HG03196 (cell line): ENCODE measurements at regions not wholly inside any gene's neighbourhood (a gene's known extent, or its start where the extent isn't known, plus 50 kb on each side); places are given as distances from the start of the nearest gene placed in this dataset.
"Not testable (repeated sequence)": the region's sequence is repeated elsewhere in the genome, so short reads cannot be mapped to it uniquely, and the experiment has no call there.

Experiments
- ATAC-seq: cut with Tn5 transposase; IDR thresholded peaks from one replicate; pipeline ENCODE4 v1.9.1; 2021; ENCODE audit not compliant: unreplicated experiment

DNA sequence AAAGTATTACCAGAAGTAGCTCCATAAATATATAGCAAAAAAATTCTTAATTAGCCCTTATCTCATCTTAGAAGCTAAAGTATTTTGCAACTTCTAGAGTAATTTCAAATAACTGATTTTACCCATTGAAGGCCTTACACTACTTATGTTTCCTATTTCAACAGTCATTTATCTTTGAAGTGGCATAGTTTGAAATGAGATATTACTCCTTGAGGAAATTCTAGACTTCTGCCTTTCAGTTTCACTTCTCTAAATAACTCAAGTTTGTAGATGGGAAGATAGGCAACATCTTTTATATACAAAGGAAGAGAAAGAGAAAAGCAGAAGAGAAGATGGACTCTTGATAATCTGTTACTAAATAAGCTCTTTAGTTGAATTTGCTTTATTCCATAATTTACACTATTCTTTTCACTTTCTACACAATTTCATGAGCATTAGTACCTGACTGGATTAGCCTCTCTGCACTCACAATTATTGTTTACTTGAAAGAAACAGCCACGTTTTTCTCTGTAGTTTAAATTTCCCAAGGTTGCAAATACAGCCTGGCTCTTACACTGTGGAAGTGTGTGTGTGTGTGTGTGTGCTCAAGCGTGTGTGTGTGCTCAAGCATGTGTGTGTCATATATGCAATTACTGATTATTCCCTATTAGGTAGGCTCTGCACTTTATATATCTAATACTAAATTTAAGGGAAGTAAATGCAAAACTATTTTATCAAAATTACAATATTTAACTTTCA is 60.6 kb upstream of the EMB start:
- ATAC-seq, result peak; percentile 98

DNA sequence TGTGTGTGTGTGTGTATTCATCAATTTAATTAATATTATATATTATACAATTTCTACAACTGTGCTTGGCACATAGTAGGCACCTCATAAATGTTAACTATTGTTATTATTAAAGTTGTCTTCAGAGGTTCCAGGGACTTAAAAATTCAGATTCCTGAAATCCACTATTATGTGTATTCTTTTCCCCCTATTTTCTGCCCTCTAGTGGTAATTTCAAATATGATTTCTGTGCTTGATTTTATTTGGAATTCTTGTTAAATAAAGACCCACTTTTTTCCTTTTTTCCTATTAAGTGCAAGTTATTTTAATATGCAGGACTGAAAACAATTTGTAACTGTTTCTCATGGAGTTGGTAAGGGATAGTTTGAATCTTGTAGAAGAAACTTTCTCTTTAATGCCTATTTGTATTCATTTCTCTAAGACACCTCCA is 72.0 kb upstream of the EMB start:
- not testable (repeated sequence) for ATAC-seq

- ATAC-seq, result not testable (repeated sequence)
Measured at GRCh38 chr5:50521060-50521459, 80.0 kb upstream of the EMB start.

- ATAC-seq, result not testable (repeated sequence)
Measured at GRCh38 chr5:50527514-50528060, 86.5 kb upstream of the EMB start.

GRCh38 chr5:50535393-50535792 is 94.3 kb upstream of the EMB start:
- ATAC-seq, result no peak

- not testable (repeated sequence) for ATAC-seq
Measured at GRCh38 chr5:50537534-50537933, 96.4 kb upstream of the EMB start.

- ATAC-seq, result peak; percentile 63
Measured at GRCh38 chr5:50547303-50547702, 106.2 kb upstream of the EMB start.

GRCh38 chr5:50550267-50550666 is 109.2 kb upstream of the EMB start:
- no peak for ATAC-seq

- no peak for ATAC-seq
Measured at GRCh38 chr5:50550993-50551392, 109.9 kb upstream of the EMB start.

DNA sequence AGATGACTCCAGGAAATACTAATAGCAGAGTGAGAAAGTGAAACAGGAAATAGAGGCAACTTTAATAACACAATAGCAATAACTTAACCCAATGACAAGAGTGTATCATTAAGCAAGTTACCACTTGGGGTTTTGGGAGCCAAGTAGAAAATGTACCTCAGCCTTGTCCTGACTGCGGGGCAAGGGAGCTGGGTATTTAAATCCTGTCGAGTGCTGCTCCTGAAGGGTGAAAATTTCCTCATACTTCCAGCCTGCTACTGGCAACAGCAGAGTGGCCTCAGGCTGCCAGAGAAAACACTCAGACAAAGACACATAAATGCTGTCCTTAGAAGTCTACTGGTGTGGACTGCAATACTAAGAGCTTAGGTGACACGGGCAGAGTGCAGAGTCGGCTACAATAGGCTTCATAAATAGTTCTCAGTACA is 112.5 kb upstream of the EMB start:
- no peak for ATAC-seq

- ATAC-seq, result not testable (repeated sequence)
Measured at GRCh38 chr5:50558640-50559039, 107.8 kb upstream of the PARP8 start.

DNA sequence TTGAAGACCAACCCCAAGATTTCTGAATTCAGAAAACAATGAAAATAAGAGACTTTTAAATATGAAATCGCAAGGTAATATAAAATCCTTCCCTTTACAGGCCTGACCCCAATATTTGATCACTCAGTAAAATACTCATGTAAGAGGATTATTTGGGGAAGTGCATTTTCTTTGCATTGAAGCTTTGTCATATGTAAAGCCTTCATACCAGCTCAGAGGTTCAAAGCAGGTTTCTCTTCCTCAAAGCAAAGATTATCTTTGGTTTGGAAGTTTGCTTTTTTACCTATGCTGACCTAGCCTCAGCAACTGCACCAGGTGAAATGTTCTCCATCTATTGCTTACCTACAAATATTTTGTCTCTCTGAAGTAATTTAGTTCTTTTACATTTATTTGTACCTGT is 106.5 kb upstream of the PARP8 start:
- ATAC-seq, result no peak

DNA sequence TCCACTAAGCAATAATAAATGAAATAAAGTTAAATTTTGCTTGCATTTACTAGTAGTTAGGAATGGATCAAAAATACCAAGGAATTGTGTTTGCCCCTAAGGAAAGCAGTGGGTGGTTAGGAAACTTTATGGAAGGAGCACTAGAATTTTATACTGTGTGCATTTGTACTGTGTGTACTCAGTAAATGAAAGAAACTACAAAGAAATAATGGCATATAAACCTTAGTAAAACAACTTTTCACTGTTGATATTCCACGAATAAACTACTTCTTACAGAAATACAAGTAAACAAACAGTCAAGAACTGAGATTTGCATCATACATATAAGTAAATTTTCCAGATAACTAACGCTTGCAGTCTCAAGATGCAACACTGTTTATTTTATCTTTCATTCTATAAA is 103.7 kb upstream of the PARP8 start:
- no peak for ATAC-seq

GRCh38 chr5:50564079-50564478 is 102.4 kb upstream of the PARP8 start:
- ATAC-seq, result peak; percentile 91

- ATAC-seq, result no peak
Measured at GRCh38 chr5:50564558-50564957, 101.9 kb upstream of the PARP8 start.

DNA sequence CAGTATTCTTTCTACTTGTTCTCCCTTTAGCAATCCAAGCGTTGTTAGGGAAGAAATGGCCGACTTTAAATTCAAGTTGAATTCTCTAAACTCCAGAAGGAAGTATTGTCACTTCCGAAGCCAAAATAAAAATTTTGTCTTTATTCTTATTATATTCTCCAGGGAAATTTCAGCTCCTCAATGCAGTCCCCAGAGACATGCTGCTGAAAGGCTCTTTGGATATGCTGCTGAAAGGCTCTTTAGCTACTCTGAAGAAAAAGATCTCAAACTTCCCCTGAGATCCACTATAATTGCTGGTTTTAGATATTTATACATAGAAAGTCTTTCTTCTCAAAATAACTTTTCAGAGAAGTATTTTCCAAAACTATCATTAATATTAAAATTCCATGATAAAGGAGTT is 92.3 kb upstream of the PARP8 start:
- no peak for ATAC-seq

GRCh38 chr5:50575740-50576139 is 90.7 kb upstream of the PARP8 start:
- ATAC-seq, result no peak

DNA sequence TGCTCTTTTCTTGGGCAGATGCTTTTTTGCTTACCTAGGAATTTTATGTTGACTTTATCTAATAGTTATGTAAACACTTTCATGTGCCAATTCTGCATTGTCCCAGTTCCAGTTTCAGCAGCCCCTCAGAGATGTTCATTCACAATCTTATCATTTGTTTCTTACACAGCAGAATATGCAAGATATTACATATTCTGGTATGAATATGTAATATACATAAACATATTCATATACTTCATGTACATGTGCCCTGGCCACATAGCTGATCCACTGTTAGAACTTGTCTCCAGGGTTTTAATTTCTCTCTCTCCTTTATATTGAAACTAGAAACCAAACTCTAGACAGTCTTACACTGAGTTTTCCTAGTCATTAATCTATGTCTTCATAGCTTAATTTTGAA is 90.2 kb upstream of the PARP8 start:
- no peak for ATAC-seq

- no peak for ATAC-seq
Measured at GRCh38 chr5:50576686-50577256, 89.7 kb upstream of the PARP8 start.

DNA sequence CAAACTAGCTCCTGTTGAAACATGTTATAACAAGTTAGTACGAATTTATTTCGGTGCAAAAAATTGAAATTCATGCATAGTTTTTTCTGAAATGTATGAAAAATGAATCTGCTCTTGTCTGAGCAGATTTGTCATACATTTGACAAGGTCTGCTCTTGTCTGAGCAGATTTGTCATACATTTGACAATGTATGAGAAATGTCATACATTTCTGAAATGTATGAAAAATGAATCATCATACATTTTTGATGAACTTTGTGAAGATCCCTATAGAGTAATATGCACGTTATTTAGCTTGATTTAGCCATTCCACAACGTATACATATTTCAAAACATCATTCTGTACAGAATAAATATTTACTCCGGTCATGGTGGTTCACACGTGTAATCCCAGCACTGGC is 85.9 kb upstream of the PARP8 start:
- ATAC-seq, result no peak

- ATAC-seq, result not testable (repeated sequence)
Measured at GRCh38 chr5:50581845-50582244, 84.6 kb upstream of the PARP8 start.

- no peak for ATAC-seq
Measured at GRCh38 chr5:50582699-50583098, 83.7 kb upstream of the PARP8 start.
